Sigmoid colon (tissue), 6 donors: ENCODE measurements at regions not wholly inside any gene's neighbourhood (a gene's known extent, or its start where the extent isn't known, plus 50 kb on each side); places are given as distances from the start of the nearest gene placed in this dataset.

Experiments used
- DNase-seq: peaks from one replicate; pipeline ENCODE4 v3.0.0-alpha.2; 2019
- H3K27ac ChIP-seq, 4 donors: fragments of 200-600 bp; sonication (generic); one replicate each; pipeline ENCODE4 v1.5.1; 2016 to 2019; ENCODE audit warnings: mild to moderate bottlenecking in 1 of 4
- H3K27me3 ChIP-seq, 3 donors: fragments of 200-600 bp; sonication (generic); one replicate each; pipeline ENCODE4 v1.5.1; 2019; ENCODE audit warnings: mild to moderate bottlenecking in 1 of 3
- H3K36me3 ChIP-seq, 4 donors: fragments of 200-600 bp; sonication (generic); one replicate each; pipeline ENCODE4 v1.5.1; 2016 to 2019
- H3K4me1 ChIP-seq, 4 donors: fragments of 200-600 bp; sonication (generic); one replicate each; pipeline ENCODE4 v1.5.1; 2017 to 2019
- H3K4me3 ChIP-seq, 4 donors: fragments of 200-600 bp; sonication (generic); one replicate each; pipeline ENCODE4 v1.5.1; 2017 to 2019; ENCODE audit warnings: mild to moderate bottlenecking in 2 of 4, moderate library complexity in 1 of 4
- H3K9me3 ChIP-seq, 4 donors: fragments of 200-600 bp in 3 of 4; sonication (generic) in 3 of 4; one replicate each; pipeline versions ENCODE4 v1.5.1 to v1.6.1; 2013 to 2019
- EP300 ChIP-seq, 4 donors: sonication (generic); formaldehyde crosslinking; IDR thresholded peaks; one replicate each; pipeline ENCODE4 v1.6.1; 2017; ENCODE audit warnings: antibody characterized with exemption in 4 of 4
- POLR2A ChIP-seq, 2 donors: fragments of 450-650 bp; IDR thresholded peaks; one replicate each; pipeline ENCODE4 v1.6.1; 2016; ENCODE audit warnings: antibody characterized with exemption in 2 of 2, mild to moderate bottlenecking in 2 of 2, moderate library complexity in 2 of 2
- POLR2AphosphoS5 ChIP-seq, 4 donors: sonication (generic); formaldehyde crosslinking; IDR thresholded peaks; one replicate each; pipeline ENCODE4 v1.6.1; 2017; ENCODE audit warnings: antibody characterized with exemption in 4 of 4
- WGBS, 2 donors: extraction: QIAGEN DNeasy Blood & Tissue Kit; methylation state at CpG; one replicate each; pipeline ENCODE4 v1.1.7; 2013; 5-methylcytosine and 5-hydroxymethylcytosine counted together
- intact Hi-C: fragments of 100-400 bp; cut with DNase I; formaldehyde crosslinking; loops from one replicate; pipeline ENCODE4 v1.15.1; 2023
- TF ChIP-seq, protein P1 (sequence below), 4 experiments: fragments of 450-650 bp in 3 of 4; fragments of 200-600 bp in 1 of 4; IDR thresholded peaks; one replicate each; pipeline ENCODE4 v1.5.1; 2016 to 2019; ENCODE audit warnings: antibody characterized with exemption in 4 of 4, mild to moderate bottlenecking in 3 of 4, moderate library complexity in 2 of 4
- donor health status: healthy with polysubstance abuse.
- donor health status: healthy.

DNA sequence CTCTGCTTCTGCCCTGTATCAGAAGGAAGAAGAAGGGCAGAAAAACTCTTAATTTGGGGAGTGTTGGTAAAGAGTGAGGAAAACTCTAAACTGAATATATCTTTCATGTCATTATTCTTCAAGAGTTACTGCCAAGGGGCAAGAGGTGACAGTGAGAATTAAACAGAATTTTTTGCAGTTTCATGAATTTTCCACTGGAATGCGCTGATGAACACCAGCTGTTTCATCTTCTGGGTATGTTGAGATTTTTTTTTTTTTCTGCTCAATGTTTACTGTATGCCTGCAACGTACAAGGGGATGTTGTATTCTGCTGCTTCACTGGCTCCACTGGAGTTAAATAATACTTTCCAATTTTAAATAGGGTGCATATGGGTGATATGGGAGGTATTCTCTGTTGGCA is 117.8 kb downstream of the FAM76B start:
- H3K9me3 ChIP-seq: no peaks in the 10 kb centered on the region
- no peak for DNase-seq
- no peaks in the 10 kb centered on the region for H3K27me3 ChIP-seq
- H3K27ac ChIP-seq: no peak overlapping the region
- TF ChIP-seq POLR2AphosphoS5 (IDR thresholded peaks at IDR 0.05): peak in 2 of 4 donors; percentile 48 to 49
- TF ChIP-seq, protein P1, sequence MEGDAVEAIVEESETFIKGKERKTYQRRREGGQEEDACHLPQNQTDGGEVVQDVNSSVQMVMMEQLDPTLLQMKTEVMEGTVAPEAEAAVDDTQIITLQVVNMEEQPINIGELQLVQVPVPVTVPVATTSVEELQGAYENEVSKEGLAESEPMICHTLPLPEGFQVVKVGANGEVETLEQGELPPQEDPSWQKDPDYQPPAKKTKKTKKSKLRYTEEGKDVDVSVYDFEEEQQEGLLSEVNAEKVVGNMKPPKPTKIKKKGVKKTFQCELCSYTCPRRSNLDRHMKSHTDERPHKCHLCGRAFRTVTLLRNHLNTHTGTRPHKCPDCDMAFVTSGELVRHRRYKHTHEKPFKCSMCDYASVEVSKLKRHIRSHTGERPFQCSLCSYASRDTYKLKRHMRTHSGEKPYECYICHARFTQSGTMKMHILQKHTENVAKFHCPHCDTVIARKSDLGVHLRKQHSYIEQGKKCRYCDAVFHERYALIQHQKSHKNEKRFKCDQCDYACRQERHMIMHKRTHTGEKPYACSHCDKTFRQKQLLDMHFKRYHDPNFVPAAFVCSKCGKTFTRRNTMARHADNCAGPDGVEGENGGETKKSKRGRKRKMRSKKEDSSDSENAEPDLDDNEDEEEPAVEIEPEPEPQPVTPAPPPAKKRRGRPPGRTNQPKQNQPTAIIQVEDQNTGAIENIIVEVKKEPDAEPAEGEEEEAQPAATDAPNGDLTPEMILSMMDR (IDR thresholded peaks at IDR 0.05): no peak
- H3K4me1 ChIP-seq: peaks cover 0 to 6% (median 0%) of the 10 kb centered on the region in 4 donors
- 30 to 39% methylated on average over 2 of the region's 2 CpGs for WGBS, 2 donors
- H3K4me3 ChIP-seq: no peak overlapping the region
- intact Hi-C loops: no loop called here
- no peaks in the 10 kb centered on the region for H3K36me3 ChIP-seq

DNA sequence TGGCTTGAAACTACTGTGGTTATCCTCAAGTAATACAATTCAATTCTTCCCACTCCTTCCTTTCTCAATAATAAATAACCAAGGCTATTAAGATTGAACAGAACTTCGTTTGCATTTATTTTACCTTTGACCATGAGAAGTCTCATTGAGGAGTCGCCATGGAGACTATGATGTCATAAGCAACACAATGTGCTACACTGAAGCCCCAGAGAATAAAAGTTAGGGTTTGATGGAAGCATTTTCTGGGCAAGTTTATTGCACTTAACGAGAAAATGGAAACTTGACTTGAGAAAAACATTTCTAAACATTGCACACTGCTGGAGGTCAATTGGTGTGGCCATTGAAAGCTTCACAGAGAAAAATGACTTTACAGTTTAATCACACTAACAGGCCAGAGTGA is 121.5 kb downstream of the FAM76B start:
- no peak for DNase-seq
- Histone ChIP-seq H3K27ac (no peak overlapping the region), H3K9me3 (no peaks in the 10 kb centered on the region), H3K4me1 (no peaks in the 10 kb centered on the region), H3K4me3 (no peak overlapping the region), H3K36me3 (no peaks in the 10 kb centered on the region), H3K27me3 (no peaks in the 10 kb centered on the region)
- intact Hi-C loops: no loop called here
- TF ChIP-seq EP300 (IDR thresholded peaks at IDR 0.05): no peak
- TF ChIP-seq POLR2A (IDR thresholded peaks at IDR 0.05): no peak
- 24 to 58% methylated on average over 3 of the region's 3 CpGs for WGBS, 2 donors

DNA sequence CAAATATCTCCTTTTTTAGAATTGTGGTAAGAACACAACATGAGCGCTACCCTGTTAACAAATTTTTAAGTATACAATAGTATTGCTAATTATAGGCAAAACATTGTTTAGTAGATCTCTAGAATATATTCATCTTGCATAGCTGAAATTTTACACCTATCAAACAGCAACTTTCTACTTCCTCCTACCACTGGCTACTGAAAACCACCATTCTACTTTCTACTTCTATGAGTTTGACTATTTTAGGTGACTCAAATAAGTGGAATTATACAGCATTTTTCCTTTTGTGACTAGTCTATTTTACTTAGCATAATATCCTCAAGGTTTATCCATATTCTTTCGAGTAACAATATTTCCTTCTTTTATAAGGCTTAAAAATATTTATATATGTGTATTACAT is 128.4 kb downstream of the FAM76B start:
- DNase-seq: no peak
- intact Hi-C loops: no loop called here
- no peaks in the 10 kb centered on the region for H3K9me3 ChIP-seq
- H3K27ac ChIP-seq: no peak overlapping the region
- no peaks in the 10 kb centered on the region for H3K27me3 ChIP-seq
- H3K4me1 ChIP-seq: no peaks in the 10 kb centered on the region
- no peak overlapping the region for H3K4me3 ChIP-seq
- TF ChIP-seq, protein P1 (IDR thresholded peaks at IDR 0.05): no peak
- TF ChIP-seq EP300 (IDR thresholded peaks at IDR 0.05) (no peak), POLR2A (IDR thresholded peaks at IDR 0.05) (no peak), POLR2AphosphoS5 (IDR thresholded peaks at IDR 0.05) (no peak)
- WGBS, 2 donors: 93 to 97% methylated on average over 2 of the region's 2 CpGs
- no peaks in the 10 kb centered on the region for H3K36me3 ChIP-seq

DNA sequence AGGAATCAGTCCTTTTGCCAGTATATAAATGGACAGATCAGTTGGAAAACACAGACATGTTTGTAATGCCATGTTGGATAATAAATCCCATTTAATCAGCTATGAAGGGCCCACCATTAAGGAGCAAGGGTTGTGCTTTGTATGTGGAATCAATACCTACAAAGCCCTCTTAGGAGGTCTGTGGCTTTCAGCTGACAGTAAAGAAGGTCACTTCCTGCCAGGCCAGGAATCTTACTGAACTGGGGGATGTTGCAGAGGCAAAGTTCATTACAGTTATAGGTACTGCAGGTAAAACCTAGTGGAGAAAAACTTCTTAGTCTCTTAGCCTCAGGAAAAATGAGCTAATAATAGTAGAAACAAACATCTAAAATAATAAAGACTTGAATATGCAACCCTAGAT is 129.5 kb downstream of the FAM76B start:
- intact Hi-C loops: no loop called here
- H3K27ac ChIP-seq: no peak overlapping the region
- H3K9me3 ChIP-seq: no peaks in the 10 kb centered on the region
- no peak overlapping the region for H3K4me3 ChIP-seq
- no peaks in the 10 kb centered on the region for H3K4me1 ChIP-seq
- no peak for DNase-seq
- H3K36me3 ChIP-seq: no peaks in the 10 kb centered on the region
- TF ChIP-seq, protein P1 (IDR thresholded peaks at IDR 0.05): no peak
- no peak for TF ChIP-seq POLR2AphosphoS5 (IDR thresholded peaks at IDR 0.05)
- no peak for TF ChIP-seq EP300 (IDR thresholded peaks at IDR 0.05)
- TF ChIP-seq POLR2A (IDR thresholded peaks at IDR 0.05): no peak
- no peaks in the 10 kb centered on the region for H3K27me3 ChIP-seq

DNA sequence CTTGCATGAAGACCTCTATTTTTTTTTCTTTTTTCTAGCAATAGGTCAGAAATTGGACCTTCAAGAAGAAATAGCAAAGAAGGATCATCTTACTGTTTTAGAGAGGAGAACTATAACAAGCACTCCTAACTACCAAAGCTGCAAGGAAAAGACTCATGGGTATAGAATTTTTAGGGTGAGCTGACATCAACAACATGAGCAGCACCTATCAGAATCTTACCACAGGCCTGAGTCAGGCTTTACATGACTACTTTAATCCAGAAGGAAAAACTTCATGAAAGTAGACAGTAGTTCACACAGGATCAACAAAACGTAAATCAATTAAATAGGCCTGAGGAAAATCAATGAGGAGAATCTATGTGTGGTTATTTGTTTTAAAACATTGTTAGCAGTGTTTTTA is 130.5 kb downstream of the FAM76B start:
- no peak for DNase-seq
- H3K36me3 ChIP-seq: no peaks in the 10 kb centered on the region
- H3K27ac ChIP-seq: no peak overlapping the region
- no peaks in the 10 kb centered on the region for H3K9me3 ChIP-seq
- H3K27me3 ChIP-seq: no peaks in the 10 kb centered on the region
- intact Hi-C loops: no loop called here
- TF ChIP-seq EP300 (IDR thresholded peaks at IDR 0.05): no peak
- no peak for TF ChIP-seq POLR2AphosphoS5 (IDR thresholded peaks at IDR 0.05)
- TF ChIP-seq POLR2A (IDR thresholded peaks at IDR 0.05): no peak
- TF ChIP-seq, protein P1 (IDR thresholded peaks at IDR 0.05): no peak
- H3K4me3 ChIP-seq: no peak overlapping the region
- H3K4me1 ChIP-seq: no peaks in the 10 kb centered on the region
- WGBS, 2 donors: 71 to 85% methylated on average over 1 of the region's 1 CpG
